Heart left ventricle (tissue), 13 donors: ENCODE measurements at regions not wholly inside any gene's neighbourhood (a gene's known extent, or its start where the extent isn't known, plus 50 kb on each side); places are given as distances from the start of the nearest gene placed in this dataset.

Experiments used
- CTCF ChIP-seq, 12 donors: fragments of 200-600 bp; sonication (generic) in 4 of 12; IDR thresholded peaks; one replicate each; pipeline versions ENCODE4 v1.5.0 to v1.8.0; 2018 to 2022; ENCODE audit warnings: antibody characterized with exemption in 12 of 12, mild to moderate bottlenecking in 5 of 12
- POLR2A ChIP-seq, 2 donors: fragments of 450-650 bp; IDR thresholded peaks; one replicate each; pipeline ENCODE4 v1.6.1; 2017; ENCODE audit warnings: antibody characterized with exemption in 2 of 2, mild to moderate bottlenecking in 2 of 2, moderate library complexity in 2 of 2
- donor health status: ischemic (EF 13 %, LVEDD 7.1; RV severe dilation, severe dysfunction).
- donor health status: DM: no; HTN: yes; CAD: no.
- donor health status: DM: no; HTN: no; CAD: no.
- donor health status: ischemic (EF 25% LVEDD 6.9; RV normal size, moderate dysfunction).
- donor health status: ischemic (EF 25% LVEDD 5.7; RV mildly dilated, moderate dysfunction).
- donor health status: ischemic (EF 35%, LVEDD 5.7; RV mildly dilated, moderate dysfunction).
- donor health status: nonischemic (EF 11% LVEDD 7.7; RV severe dilation, severe dysfunction).
- donor health status: DM: yes; HTN: yes; CAD: no.
- donor health status: PGD.
- donor health status: ischemic (EF 29% LVEDD 5.4; RV normal size, mild dysfunction).
- donor health status: nonischemic (EF 23%, LVEDD 6.1; RV moderate dilation, normal function).

- TF ChIP-seq CTCF (IDR thresholded peaks at IDR 0.05) (no peak), POLR2A (IDR thresholded peaks at IDR 0.05) (no peak)
Measured at GRCh38 chr11:128179039-128179438, 408.3 kb downstream of the ETS1 start.
